Suprapubic skin (tissue), 4 donors: ENCODE measurements at regions not wholly inside any gene's neighbourhood (a gene's known extent, or its start where the extent isn't known, plus 50 kb on each side); places are given as distances from the start of the nearest gene placed in this dataset.

ENCODE experiments used
- DNase-seq, 2 donors: peaks; one replicate each; pipeline ENCODE4 v3.0.0-alpha.2; 2019; ENCODE audit warnings: low spot score in 2 of 2
- H3K27ac ChIP-seq: fragments of 200-600 bp; sonication (generic); one replicate; pipeline ENCODE4 v1.5.1; 2019
- H3K27me3 ChIP-seq: fragments of 200-600 bp; sonication (generic); one replicate; pipeline ENCODE4 v1.5.1; 2019
- H3K36me3 ChIP-seq: fragments of 200-600 bp; sonication (generic); one replicate; pipeline ENCODE4 v1.5.1; 2019
- H3K4me1 ChIP-seq: fragments of 200-600 bp; sonication (generic); one replicate; pipeline ENCODE4 v1.5.1; 2019
- H3K4me3 ChIP-seq: fragments of 200-600 bp; sonication (generic); one replicate; pipeline ENCODE4 v1.5.1; 2019; ENCODE audit warnings: mild to moderate bottlenecking
- H3K9me3 ChIP-seq: fragments of 200-600 bp; sonication (generic); one replicate; pipeline ENCODE4 v1.5.1; 2019
- CTCF ChIP-seq, 2 donors: fragments of 200-600 bp in 1 of 2; fragments of 450-650 bp in 1 of 2; sonication (generic) in 1 of 2; IDR thresholded peaks; one replicate each; pipeline ENCODE4 v1.5.1; 2016 to 2019; ENCODE audit warnings: antibody characterized with exemption in 2 of 2, mild to moderate bottlenecking in 1 of 2, moderate library complexity in 1 of 2
- EP300 ChIP-seq: sonication (generic); formaldehyde crosslinking; IDR thresholded peaks from one replicate; pipeline ENCODE4 v1.6.1; 2017; ENCODE audit warnings: antibody characterized with exemption
- POLR2A ChIP-seq, 2 donors: fragments of 450-650 bp; IDR thresholded peaks; one replicate each; pipeline ENCODE4 v1.6.1; 2017; ENCODE audit warnings: antibody characterized with exemption in 2 of 2, mild to moderate bottlenecking in 2 of 2, moderate library complexity in 2 of 2
- POLR2AphosphoS5 ChIP-seq, 3 donors: sonication (generic); formaldehyde crosslinking; IDR thresholded peaks; one replicate each; pipeline ENCODE4 v1.6.1; 2017; ENCODE audit warnings: antibody characterized with exemption in 3 of 3
- WGBS: methylation state at CpG from one replicate; pipeline ENCODE4 v1.1.5; 2018; 5-methylcytosine and 5-hydroxymethylcytosine counted together

- H3K4me3 ChIP-seq = no peak overlapping the region
- no peak for DNase-seq
- H3K27ac ChIP-seq = no peak overlapping the region
- no peaks in the 10 kb centered on the region for H3K9me3 ChIP-seq
- peaks cover 11% of the 10 kb centered on the region for H3K4me1 ChIP-seq
- 97% methylated on average over 2 of the region's 2 CpGs for WGBS
- H3K27me3 ChIP-seq = no peaks in the 10 kb centered on the region
- no peak for TF ChIP-seq CTCF (IDR thresholded peaks at IDR 0.05)
- no peak for TF ChIP-seq EP300
- no peak for TF ChIP-seq POLR2AphosphoS5 (IDR thresholded peaks at IDR 0.05)
- TF ChIP-seq POLR2A (IDR thresholded peaks at IDR 0.05) = no peak
- H3K36me3 ChIP-seq = no peaks in the 10 kb centered on the region
Observed at GRCh38 chr3:72159487-72159886, 374.5 kb upstream of the PROK2 start.

GRCh38 chr3:72158639-72159326, 373.8 kb upstream of the PROK2 start:
- Histone ChIP-seq H3K36me3 (no peaks in the 10 kb centered on the region), H3K27ac (no peak overlapping the region), H3K9me3 (no peaks in the 10 kb centered on the region), H3K27me3 (no peaks in the 10 kb centered on the region), H3K4me1 (peaks cover 12% of the 10 kb centered on the region), H3K4me3 (no peak overlapping the region)
- no peak for DNase-seq
- TF ChIP-seq POLR2A (IDR thresholded peaks at IDR 0.05) (no peak), EP300 (no peak), POLR2AphosphoS5 (IDR thresholded peaks at IDR 0.05) (no peak), CTCF (IDR thresholded peaks at IDR 0.05) (no peak)
- WGBS = 91% methylated on average over 15 of the region's 15 CpGs

GRCh38 chr3:72157748-72158638, 373.0 kb upstream of the PROK2 start:
- H3K4me3 ChIP-seq = no peak overlapping the region
- no peak for DNase-seq
- H3K36me3 ChIP-seq = no peaks in the 10 kb centered on the region
- H3K27ac ChIP-seq = no peak overlapping the region
- no peaks in the 10 kb centered on the region for H3K27me3 ChIP-seq
- WGBS = 94% methylated on average over 7 of the region's 7 CpGs
- H3K4me1 ChIP-seq = peaks cover 20% of the 10 kb centered on the region
- TF ChIP-seq POLR2A (IDR thresholded peaks at IDR 0.05) (no peak), EP300 (no peak), POLR2AphosphoS5 (IDR thresholded peaks at IDR 0.05) (no peak), CTCF (IDR thresholded peaks at IDR 0.05) (no peak)
- H3K9me3 ChIP-seq = no peaks in the 10 kb centered on the region

- DNase-seq = peak in 1 of 2 donors; percentile 86
- peak overlapping the region; percentile 31 for H3K27ac ChIP-seq
- 43% methylated on average over 12 of the region's 12 CpGs for WGBS
- no peaks in the 10 kb centered on the region for H3K36me3 ChIP-seq
- TF ChIP-seq CTCF (IDR thresholded peaks at IDR 0.05) = no peak
- TF ChIP-seq POLR2AphosphoS5 (IDR thresholded peaks at IDR 0.05) = peak in 2 of 3 donors; percentile 44 to 59
- H3K4me1 ChIP-seq = peaks cover 24% of the 10 kb centered on the region
- H3K9me3 ChIP-seq = no peaks in the 10 kb centered on the region
- H3K27me3 ChIP-seq = no peaks in the 10 kb centered on the region
- no peak overlapping the region for H3K4me3 ChIP-seq
Observed at GRCh38 chr3:72155391-72156064, 370.6 kb upstream of the PROK2 start.
